ENCODE measurements at regions not wholly inside any gene's neighbourhood (a gene's known extent, or its start where the extent isn't known, plus 50 kb on each side); places are given as distances from the start of the nearest gene placed in this dataset.

DNA sequence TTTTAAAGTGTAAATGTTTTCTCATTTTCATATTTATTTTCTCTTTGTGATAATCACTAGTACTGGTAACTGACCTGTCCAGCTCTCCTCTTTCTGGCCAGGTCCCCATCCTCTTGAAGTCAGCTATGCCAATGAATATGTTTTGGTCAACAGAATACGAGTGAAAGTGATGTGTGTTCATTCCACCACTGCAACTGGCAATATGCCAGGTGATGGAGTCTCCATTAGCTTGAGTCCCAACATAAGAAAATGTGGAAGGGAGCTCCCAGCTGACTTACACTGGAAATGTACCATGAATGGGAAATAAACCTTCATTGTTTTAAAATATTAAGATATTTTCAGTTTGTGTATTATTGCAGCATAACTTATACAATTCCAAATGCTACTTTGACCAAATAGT, 75.8 kb downstream of the CCDC34 start:
- in situ Hi-C loops (cut with HindIII; ENCODE audit: low sequenced_read_pairs): no loop called here

DNA sequence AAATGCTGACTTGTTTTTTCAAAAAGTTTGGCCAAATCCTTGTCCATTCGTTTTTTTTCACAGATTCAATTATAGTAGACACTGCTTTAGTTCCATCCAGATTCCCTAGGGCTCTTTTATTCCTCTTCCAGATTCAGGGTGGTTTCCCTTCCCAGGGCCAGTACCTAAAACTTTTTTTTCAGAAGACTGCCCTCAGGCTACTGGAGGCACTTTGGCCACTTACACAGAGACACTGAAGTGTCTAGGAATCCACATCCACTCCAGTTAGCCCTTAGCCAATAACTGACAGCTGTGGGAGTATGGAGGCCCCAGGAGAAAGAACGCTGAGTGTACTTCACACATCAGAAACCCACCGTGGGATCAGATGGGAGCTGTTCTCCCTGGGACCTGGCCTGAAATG, 77.3 kb downstream of the CCDC34 start:
- in situ Hi-C loops (cut with HindIII; ENCODE audit: low sequenced_read_pairs): no loop called here

DNA sequence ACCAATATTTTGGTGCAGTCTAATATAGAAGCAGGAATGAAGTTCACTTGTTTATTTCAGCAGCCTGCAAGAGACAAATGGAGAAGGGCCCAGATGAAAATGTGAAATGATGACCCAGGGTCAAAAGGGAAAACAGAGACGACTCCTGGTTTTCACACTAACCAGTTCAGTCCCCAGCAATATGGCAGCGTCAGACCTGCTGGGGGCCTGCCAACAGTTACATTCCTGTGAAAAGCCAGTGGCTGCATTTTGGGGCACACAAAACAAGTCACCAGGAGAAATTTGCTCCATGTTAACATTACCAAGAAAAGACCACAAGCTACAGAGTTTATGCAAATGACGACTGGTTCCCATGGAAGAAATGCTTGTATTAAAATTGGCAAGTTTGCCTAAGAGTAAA, 80.2 kb downstream of the CCDC34 start:
- in situ Hi-C loops (cut with HindIII; ENCODE audit: low sequenced_read_pairs): no loop called here

DNA sequence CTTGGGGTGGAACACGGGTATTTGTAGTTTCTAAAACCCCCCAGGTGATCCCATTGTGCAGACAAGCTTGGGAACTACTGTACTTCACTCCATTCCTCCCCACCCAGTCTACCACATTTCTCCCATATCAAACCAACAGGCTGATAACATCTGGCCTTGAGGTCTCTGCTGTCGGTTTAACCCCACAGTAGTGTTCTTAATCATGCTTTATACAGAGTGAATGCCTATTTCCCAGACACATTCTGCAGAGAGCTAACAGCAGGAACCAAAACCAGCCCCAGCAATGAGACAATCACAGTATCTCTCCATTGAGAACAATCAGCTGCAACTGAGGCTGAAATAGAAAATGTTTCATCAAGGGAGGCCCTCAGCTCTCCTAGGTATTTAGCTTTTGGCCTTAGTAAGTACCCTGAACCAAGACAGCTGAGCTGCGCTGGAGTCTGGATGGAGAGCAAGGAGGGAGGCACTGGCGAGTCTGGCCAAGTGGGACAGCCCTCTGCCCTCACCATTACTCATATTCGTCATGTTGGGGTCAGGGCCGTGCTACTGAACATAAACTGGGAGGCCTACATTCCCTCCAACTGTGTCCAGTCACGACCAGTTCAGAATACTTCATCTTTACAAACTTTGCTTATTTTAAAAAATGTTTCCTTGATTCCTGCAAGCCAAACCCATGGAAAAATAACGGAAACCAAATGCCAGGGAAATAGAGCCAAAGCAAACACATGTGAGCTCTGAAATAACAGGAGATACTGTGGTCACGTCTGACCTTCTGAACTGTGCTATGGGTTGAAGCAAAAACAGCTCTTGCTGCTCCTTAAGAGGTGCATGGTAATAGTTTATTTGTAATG, 81.0 kb downstream of the CCDC34 start:
- in situ Hi-C loops (cut with HindIII; ENCODE audit: low sequenced_read_pairs): no loop called here

DNA sequence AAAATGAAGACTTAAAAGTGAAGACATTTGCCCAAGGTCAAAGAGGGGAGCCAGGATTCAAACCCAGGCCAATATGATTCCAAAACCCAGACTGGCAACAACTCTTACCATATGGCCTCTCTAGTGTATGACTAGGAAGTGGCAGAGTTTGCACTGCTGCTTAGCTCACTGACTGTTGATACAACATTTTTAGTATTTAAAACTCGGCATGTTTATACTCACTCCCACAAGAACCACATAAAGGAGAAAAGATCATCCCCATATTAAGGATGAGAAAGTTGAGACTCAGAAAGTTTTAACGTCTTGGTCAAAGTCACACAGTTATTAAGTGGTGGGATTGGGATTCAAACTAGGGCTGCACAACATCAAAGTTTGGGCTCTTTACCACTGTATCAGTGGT, 81.7 kb downstream of the CCDC34 start:
- in situ Hi-C loops (cut with HindIII; ENCODE audit: low sequenced_read_pairs): no loop called here

DNA sequence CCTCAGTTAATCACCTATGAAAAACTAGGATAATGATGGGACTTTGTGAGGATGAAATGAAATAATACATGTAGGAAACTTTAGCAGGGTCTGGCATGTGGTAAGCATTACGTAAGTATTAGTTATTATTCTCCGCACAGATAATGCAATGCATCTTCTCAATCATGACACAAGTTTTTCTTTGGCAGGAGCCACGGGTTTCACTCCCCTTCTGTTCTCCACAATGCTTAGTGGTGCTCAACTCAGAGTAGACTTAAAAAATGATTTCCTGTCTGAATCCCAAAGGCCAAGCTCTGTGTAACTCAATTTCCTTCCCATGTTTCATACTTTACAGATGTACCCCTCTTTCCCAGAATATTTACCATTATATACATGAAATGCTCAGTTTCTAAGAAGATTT, 82.9 kb downstream of the CCDC34 start:
- in situ Hi-C loops (cut with HindIII; ENCODE audit: low sequenced_read_pairs): no loop called here

DNA sequence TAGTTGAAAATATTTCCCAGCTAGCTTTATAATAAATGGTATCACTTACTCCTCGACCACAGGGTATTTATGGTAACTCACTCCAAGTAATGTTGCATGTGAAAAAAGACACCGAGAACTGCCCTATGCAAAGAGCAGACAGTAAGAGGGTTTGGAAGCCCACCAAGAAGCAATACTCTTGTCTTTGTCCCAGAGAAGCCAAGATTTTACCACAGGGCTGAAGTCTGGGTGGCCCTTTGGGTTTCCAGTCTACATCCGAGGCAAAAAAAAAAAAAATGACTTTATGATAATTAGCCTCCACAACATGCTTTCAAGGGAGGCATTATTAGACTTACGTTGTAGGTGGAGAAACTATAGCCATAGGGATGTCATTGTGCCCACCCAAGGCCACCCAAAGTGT, 83.6 kb downstream of the CCDC34 start:
- in situ Hi-C loops (cut with HindIII; ENCODE audit: low sequenced_read_pairs): no loop called here

DNA sequence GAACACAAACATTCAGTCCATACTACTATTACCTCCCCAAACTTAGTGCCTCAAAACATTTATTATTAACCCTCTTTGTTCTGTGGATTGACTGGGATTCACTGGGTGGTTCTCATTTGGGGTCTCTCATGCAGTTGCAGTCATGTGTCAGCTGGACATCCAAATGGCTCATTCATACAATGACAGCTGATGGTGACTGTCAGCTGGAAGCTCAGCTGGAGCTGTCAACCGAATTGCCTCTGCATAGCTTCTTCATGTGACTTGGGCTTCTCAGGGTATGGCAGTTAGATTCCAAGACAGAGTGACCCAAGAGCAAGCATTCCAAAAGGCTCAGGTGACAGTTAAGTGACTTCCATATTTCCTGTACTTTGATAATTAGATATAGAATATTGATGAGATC, 85.2 kb downstream of the CCDC34 start:
- in situ Hi-C loops (cut with HindIII; ENCODE audit: low sequenced_read_pairs): no loop called here

DNA sequence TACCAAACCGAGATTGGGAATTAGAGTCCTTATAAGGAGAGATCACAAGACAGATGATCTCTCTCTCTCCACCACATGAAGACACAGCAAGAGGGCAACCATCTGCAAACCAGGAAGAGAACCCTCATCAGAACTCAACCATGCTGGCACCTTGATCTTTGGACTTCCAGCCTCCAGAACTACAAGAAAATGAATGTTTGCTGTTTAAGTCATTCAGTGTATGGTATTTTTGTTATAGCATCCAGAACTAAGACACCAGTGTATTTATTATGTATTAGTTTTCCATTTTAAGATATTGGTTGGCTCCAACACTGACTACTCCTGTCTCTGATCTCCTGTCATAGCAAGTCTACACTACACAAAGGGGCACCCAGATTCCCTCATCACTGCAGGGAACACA, 86.9 kb downstream of the CCDC34 start:
- in situ Hi-C loops (cut with HindIII; ENCODE audit: low sequenced_read_pairs): no loop called here

DNA sequence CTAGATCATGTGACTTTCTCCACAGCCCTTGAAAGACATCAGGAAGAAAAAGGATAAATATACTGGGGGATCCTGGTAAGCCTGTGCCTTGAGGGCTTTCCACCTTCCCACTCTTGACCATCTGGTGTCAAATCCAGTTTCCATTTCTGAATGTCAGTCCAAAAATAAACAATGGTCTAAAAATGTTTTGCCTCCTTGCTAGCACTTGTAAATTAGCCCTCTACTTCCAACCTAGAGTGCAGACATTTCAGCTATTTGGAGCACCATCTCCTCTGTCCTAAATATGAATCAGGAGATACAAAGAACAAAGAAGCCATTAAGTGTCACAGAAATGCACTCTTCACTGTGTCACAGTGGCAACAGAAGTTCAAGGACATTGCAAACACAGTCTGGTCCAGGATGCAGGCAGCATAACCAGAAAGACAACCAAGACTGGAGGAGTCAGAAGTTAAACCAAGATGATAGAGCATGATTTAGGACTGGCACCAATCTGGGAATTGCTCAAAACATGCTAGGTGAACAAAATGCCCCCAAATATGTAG, 88.1 kb downstream of the CCDC34 start:
- in situ Hi-C loops (cut with HindIII; ENCODE audit: low sequenced_read_pairs): no loop called here

DNA sequence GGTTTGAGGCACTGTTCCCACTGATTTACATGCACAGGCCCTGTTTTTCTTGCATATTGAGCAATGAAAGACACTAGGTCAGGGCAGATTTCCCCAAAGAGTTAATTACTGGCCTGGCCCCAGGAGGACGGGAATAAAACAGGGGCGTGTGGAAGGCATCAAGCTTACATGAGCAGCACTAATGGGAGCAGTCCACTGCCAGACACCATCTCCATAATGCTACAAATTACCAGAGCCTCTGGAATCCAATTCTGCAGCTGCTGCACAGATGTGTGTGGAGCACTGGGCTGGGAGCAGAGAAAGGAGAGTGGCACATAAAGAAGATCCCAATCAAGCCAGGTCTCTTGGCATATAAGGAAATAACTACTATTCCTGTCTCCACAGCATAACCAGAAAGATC, 96.9 kb downstream of the CCDC34 start:
- in situ Hi-C loops (cut with HindIII; ENCODE audit: low sequenced_read_pairs): no loop called here

DNA sequence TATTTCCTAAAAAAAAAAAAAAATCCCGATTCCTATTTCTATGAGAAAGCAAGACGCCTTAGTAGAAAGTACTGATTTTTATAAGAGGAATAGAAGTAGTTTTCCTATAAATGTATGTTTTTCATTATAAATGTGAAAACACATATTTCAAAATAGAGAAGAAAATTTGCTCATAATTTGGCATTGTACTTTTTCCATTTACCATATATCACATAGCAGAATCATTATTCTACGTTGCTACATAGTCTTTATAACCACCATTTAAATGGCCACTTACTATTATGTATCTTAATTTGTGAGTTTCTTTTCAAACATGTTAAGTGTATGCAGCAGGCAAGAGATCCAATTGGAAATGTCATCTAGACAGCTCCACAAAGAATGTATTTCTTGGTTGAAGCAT, 99.0 kb downstream of the CCDC34 start:
- in situ Hi-C loops (cut with HindIII; ENCODE audit: low sequenced_read_pairs): no loop called here

DNA sequence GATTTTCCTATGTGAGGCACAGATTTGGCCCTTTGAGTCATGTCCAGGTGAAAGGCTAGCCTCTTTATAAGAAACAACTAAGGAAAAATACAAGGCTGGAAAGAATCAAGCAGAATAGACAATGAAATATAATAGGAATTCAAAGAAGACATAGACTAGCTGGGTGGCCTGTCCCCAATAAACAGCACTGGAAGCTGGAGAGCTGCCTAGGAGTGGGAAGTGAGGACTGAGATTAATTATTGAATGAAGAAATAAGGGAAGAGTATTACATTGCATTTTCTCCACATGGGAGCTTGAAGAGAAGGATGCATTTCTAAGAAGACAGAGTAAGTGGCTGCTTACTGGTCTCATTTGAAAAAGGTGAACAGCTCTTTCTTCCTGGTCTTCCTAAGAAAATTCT, 100.0 kb downstream of the CCDC34 start:
- in situ Hi-C loops (cut with HindIII; ENCODE audit: low sequenced_read_pairs): no loop called here

DNA sequence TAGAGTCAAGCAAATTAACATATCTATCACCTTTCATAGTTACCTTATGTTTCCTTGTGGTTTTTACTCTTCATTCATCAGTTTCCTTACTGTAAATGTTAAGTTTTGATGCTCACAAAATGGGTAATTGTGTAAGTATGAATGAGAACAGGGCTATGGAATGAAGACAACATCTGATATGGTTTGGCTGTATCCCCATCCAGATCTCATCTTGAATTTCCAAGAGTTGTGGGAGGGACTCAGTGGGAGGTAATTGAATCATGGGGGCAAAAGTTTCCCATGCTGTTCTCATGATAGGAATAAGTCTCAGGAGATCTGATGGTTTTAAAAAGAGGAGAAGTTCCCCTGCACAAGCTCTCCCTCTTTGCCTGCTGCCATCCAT, 107.6 kb downstream of the CCDC34 start:
- in situ Hi-C loops (cut with HindIII; ENCODE audit: low sequenced_read_pairs): no loop called here

DNA sequence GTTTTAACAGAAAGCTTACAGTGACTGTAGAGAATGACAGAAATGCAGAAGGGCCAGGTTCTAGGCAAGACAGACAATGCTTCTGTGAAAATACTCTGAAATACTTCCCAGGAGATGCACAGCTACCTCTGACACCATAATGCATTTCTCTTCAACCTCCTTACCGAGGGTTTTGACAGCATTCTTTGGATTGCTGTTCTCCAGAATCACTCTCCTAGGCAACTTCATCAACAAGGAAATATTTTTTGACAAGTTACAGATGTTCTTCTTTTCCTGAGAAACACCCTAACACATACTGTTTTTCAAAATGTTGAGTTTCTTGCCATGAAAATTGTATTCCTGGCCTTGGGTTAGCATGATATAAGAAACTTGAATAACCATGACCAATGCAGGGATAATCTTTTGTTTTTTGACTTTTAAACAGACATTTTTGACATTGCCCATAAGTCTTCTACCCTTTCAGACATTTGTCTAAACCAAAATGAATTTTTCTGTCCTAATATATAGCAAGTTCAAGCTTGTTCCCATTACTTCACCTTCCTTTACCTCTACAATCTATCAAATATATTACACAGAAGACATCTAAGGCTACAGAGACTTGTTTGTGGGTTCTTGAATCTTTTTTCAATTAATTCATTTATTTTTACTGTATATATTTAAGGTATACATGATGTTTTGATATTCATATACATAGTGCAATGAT, 108.1 kb downstream of the CCDC34 start:
- in situ Hi-C loops (cut with HindIII; ENCODE audit: low sequenced_read_pairs): no loop called here

DNA sequence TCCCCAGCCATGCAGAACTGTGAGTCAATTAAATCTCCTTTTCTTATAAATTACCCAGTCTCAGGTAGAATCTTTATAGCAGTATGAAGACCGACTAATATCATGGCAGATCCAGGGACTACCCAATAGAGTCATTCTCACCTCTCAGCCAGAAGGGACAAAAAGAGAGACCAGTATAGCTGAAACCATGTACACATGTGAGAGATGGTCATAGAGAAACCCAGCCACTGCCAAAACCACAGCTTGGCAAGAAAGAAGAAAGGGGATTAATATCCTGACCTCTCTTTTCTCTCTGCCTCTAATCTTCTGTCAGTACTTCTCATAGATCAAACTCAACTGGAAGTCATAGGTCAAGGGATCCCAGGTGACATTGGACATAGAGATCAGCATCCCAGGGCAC, 109.8 kb downstream of the CCDC34 start:
- in situ Hi-C loops (cut with HindIII; ENCODE audit: low sequenced_read_pairs): no loop called here

DNA sequence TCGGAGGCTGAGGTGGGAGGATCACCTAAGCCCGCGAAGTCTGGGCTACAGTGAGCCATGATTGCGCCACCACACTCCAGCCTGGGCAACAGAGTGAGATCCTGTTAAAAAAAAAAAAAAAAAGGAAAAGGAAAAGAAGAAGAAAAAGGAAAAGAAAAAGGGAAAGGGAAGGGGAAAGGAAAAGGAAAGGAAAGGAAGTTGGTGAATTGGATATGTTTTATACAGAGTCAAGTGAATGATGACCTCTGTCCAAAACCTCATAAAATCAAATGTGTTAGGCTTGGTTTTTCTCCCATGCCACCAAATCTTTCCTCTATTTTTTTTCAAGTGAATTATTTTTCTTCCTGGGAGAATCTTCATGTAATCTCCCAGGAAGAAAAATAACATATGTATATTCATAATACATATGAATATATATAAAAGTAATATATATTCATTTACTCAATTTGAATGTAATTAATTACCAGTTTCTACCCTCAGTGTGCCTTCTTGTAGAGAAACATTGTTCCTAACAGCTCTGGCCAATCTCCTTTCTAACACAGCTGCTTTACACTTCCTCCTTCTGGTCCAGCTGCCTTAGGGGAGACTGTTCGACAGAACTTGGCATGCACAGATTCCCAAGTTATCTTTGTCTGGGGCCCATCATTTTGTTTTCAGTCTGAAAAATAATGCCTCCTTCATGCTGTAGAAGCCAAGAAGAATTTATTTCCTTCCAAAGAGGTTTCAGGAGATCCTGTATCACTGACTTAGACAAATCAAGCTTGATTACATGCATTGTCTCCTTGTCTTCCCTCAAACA, 111.9 kb downstream of the CCDC34 start:
- in situ Hi-C loops (cut with HindIII; ENCODE audit: low sequenced_read_pairs): no loop called here

DNA sequence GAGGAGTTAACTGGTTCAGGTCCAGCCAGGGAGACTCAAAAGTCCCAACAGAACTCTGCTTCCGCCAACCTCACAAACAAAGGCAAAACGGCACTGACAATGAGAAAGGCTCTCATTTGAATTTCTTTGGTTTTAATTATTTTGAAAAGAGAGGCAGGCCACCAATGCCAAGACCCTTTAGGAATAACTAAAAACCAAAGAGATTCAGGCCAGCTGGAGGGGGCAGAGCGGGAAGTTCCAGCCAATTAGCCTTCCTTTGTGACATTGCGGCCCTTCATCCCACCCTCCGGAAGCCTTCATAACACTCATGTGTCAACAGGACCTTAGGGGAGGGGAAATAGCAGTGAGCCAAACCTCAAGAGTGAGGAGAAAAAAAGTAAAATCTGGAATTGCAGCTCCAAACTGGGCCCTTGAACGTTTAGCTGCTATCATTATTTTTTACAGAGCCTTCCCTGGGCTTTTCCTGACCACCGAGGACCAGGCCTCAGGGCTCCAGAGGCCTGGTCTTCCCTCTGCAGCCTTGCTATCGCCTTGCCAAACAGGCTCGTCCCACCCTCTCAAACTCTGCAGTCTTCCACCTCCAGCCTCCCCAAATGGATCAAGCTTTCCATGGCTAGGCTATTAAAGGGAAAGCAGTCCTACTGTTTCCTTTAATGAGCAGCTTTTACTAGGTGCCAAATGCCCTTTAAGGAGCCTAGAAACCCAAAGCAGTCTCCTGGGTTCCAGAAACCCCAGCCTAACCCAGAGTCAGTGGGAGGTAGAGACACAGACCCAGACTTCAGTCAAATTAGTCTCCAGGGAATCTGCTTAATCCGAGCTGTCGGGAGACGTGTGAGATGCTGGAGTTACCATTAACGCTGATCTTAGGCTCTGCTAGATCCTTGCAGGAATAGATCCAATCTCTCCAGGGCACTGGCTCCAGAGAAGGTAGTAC, 114.2 kb downstream of the CCDC34 start:
- in situ Hi-C loops (cut with HindIII; ENCODE audit: low sequenced_read_pairs): loop anchor here (5.0 kb wide), 1 partner anchor 57 kb away; no protein-coding TSS in a partner anchor

DNA sequence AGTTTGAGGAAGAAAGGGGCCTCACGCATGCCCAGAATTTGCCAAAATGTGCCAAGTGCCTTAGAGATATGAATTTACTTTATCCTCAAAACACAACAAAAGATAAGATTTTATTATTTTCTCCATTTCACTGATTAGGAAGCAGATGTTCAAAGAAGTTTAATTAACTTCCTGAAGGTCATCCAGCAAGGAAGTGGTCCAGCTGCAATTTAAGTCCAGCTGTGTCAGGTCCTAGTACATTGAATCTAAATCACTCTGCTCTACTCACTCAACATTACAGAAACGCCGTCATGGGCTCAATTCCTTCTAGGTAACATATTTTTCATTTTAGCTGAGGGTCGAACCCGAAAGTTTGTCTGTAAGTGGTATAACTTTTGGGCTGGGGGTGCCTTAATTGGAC, 115.4 kb downstream of the CCDC34 start:
- in situ Hi-C loops (cut with HindIII; ENCODE audit: low sequenced_read_pairs): loop anchor here (5.0 kb wide), 1 partner anchor 55 kb away; no protein-coding TSS in a partner anchor

DNA sequence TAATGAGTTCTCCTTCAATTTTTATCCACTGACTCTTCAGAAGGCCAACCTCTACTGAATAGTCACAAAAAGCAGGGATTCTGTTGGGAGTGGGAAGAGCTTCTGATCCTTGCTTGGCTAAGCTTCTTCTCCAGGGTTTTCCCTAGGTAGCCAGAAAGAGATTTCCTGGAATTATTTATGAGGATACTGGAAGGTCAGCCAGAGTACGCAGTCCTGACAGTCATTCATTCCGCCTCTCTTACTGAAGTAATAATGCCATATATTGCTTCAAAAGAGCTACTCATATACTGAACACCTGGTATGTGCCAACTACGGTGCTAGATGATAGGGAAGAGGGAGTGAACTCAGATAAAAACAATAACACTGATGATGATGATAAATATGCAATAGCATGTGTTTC, 116.1 kb downstream of the CCDC34 start:
- in situ Hi-C loops (cut with HindIII; ENCODE audit: low sequenced_read_pairs): loop anchor here (5.0 kb wide), 1 partner anchor 55 kb away; no protein-coding TSS in a partner anchor

Measured in endothelial cell of hepatic sinusoid (primary cell).